Right renal pelvis (tissue), 4 donors: ENCODE measurements at regions not wholly inside any gene's neighbourhood (a gene's known extent, or its start where the extent isn't known, plus 50 kb on each side); places are given as distances from the start of the nearest gene placed in this dataset.
"Not testable (repeated sequence)": the region's sequence is repeated elsewhere in the genome, so short reads cannot be mapped to it uniquely, and the experiment has no call there.

Experiments
- DNase-seq, 4 donors: peaks; one replicate each; pipeline ENCODE4 v3.0.0-alpha.2; 2013; ENCODE audit warnings: low read depth in 4 of 4, low spot score in 3 of 4, missing footprints in 1 of 4

- no peak for DNase-seq
Measured at GRCh38 chr16:80263181-80263823, 277.5 kb upstream of the DYNLRB2 start.

GRCh38 chr16:80260906-80261311 lies 279.9 kb upstream of the DYNLRB2 start:
- DNase-seq, result no peak

- no peak for DNase-seq
Measured at GRCh38 chr16:80259290-80259805, 281.4 kb upstream of the DYNLRB2 start.

GRCh38 chr16:80258407-80258806 lies 282.4 kb upstream of the DYNLRB2 start:
- no peak for DNase-seq

- DNase-seq, result no peak
Measured at GRCh38 chr16:80254970-80255369, 285.8 kb upstream of the DYNLRB2 start.

- peak in 2 of 4 donors; percentile 13 to 14 for DNase-seq
Measured at GRCh38 chr16:80253741-80254140, 287.1 kb upstream of the DYNLRB2 start.

GRCh38 chr16:80250381-80250780 lies 290.4 kb upstream of the DYNLRB2 start:
- DNase-seq, result no peak

GRCh38 chr16:80243303-80243702 lies 297.5 kb upstream of the DYNLRB2 start:
- not testable (repeated sequence) for DNase-seq

GRCh38 chr16:80242279-80242678 lies 298.5 kb upstream of the DYNLRB2 start:
- DNase-seq, result not testable (repeated sequence)

GRCh38 chr16:80233097-80233835 lies 307.5 kb upstream of the DYNLRB2 start:
- DNase-seq, result peak; percentile 23 to 59 (median 37)

- DNase-seq, result no peak
Measured at GRCh38 chr16:80231888-80232287, 308.9 kb upstream of the DYNLRB2 start.

- no peak for DNase-seq
Measured at GRCh38 chr16:80231121-80231520, 309.7 kb upstream of the DYNLRB2 start.

GRCh38 chr16:80230328-80231120 lies 310.3 kb upstream of the DYNLRB2 start:
- DNase-seq, result no peak

GRCh38 chr16:80226499-80226898 lies 314.3 kb upstream of the DYNLRB2 start:
- no peak for DNase-seq

- DNase-seq, result no peak
Measured at GRCh38 chr16:80210787-80211186, 330.0 kb upstream of the DYNLRB2 start.

- DNase-seq, result no peak
Measured at GRCh38 chr16:80208743-80209142, 332.1 kb upstream of the DYNLRB2 start.

- DNase-seq, result no peak
Measured at GRCh38 chr16:80208015-80208414, 332.8 kb upstream of the DYNLRB2 start.

- no peak for DNase-seq
Measured at GRCh38 chr16:80203821-80204220, 337.0 kb upstream of the DYNLRB2 start.

GRCh38 chr16:80202831-80203413 lies 337.9 kb upstream of the DYNLRB2 start:
- no peak for DNase-seq

GRCh38 chr16:80200079-80200478 lies 340.7 kb upstream of the DYNLRB2 start:
- DNase-seq, result no peak

- no peak for DNase-seq
Measured at GRCh38 chr16:80199614-80200013, 341.2 kb upstream of the DYNLRB2 start.
